ENCODE measurements at regions not wholly inside any gene's neighbourhood (a gene's known extent, or its start where the extent isn't known, plus 50 kb on each side); places are given as distances from the start of the nearest gene placed in this dataset.

- TF ChIP-seq POLR2A (IDR thresholded peaks at IDR 0.05): no peak
- TF ChIP-seq CTCF (IDR thresholded peaks at IDR 0.05 in 4 of 5, conservative IDR thresholded peaks at IDR 0.05 in 1 of 5): no peak
Observed at GRCh38 chr14:49033131-49033530, 553.0 kb downstream of the RPS29 start.

Data from gastrocnemius medialis (tissue), 4 donors.